K562 (cell line): ENCODE measurements at regions not wholly inside any gene's neighbourhood (a gene's known extent, or its start where the extent isn't known, plus 50 kb on each side); places are given as distances from the start of the nearest gene placed in this dataset.

Experiments
- ATAC-seq: fragments of 200-7000 bp; cut with Tn5 transposase; 3 replicates; pipeline ENCODE4 v1.9.1; 2020; ENCODE audit warnings: moderate library complexity
- BruUV-seq: library from RNA; stranded (reverse); fragments of 400-500 nt; replicated peaks from 2 replicates; lab custom pipeline; 2021; lab: Mats Ljungman, UMichigan
- CTCF ChIA-PET: fragments of 300-600 bp; formaldehyde crosslinking; extraction: SDS; loops from one replicate; lab custom pipeline; 2021; ENCODE audit warnings: low intra/inter-chr PET ratio; lab: Yijun Ruan, JAX
- POLR2A ChIA-PET: fragments of 300-600, 350-650 bp; sonication (Branson Sonifier 250); formaldehyde crosslinking; extraction: SDS; loops from one replicate; lab custom pipeline; 2021; ENCODE audit warnings: antibody characterized with exemption, inconsistent platforms; lab: Yijun Ruan, JAX
- DNase-seq, 4 experiments: peaks; one replicate each; pipeline versions ENCODE4 v3.0.0 to v3.0.0-alpha.2; 2011 to 2018; ENCODE audit warnings: low spot score in 3 of 4, mixed read lengths in 3 of 4; ENCODE audit errors: extremely low read depth in 1 of 4
- FAIRE-seq: peaks from 2 replicates; lab custom pipeline; 2011; peaks lifted over from hg19 to GRCh38; lab: Jason Lieb, UNC
- H2AFZ ChIP-seq: 2 replicates; pipeline ENCODE4 v1.6.0; 2011; ENCODE audit warnings: low read depth, low read length, control low read depth, inconsistent platforms
- H3K27ac ChIP-seq: fragments of 200-600 bp; 3 replicates; pipeline ENCODE4 v1.8.0; 2011; ENCODE audit warnings: low read depth, mild to moderate bottlenecking, control low read depth, inconsistent platforms, low read length, moderate library complexity, mixed read lengths; ENCODE audit errors: extremely low read depth
- H3K27me3 ChIP-seq, 2 experiments: fragments of 300-600 bp in 1 of 2; 2 replicates in 1 of 2; 3 replicates in 1 of 2; pipeline versions ENCODE4 v1.6.0 to v1.8.0; 2011; ENCODE audit warnings: inconsistent platforms in 2 of 2, low read length in 2 of 2, mild to moderate bottlenecking in 1 of 2, mixed read lengths in 1 of 2, moderate library complexity in 1 of 2; ENCODE audit not compliant: control insufficient read depth in 2 of 2, insufficient read depth in 2 of 2
- H3K36me3 ChIP-seq: fragments of 300-600 bp; 3 replicates; pipeline ENCODE4 v1.8.0; 2011; ENCODE audit warnings: mild to moderate bottlenecking, low read length, inconsistent platforms; ENCODE audit not compliant: control insufficient read depth, insufficient read depth
- H3K4me1 ChIP-seq, 2 experiments: fragments of 200-600 bp in 1 of 2; replicated peaks in 1 of 2; 2 replicates in 1 of 2; 3 replicates in 1 of 2; pipeline versions ENCODE4 v1.5.1 to v1.8.0; 2011; ENCODE audit warnings: inconsistent platforms in 2 of 2, low read length in 2 of 2, mild to moderate bottlenecking in 1 of 2, mixed read lengths in 1 of 2, moderate library complexity in 1 of 2; ENCODE audit not compliant: control insufficient read depth in 2 of 2, insufficient read depth in 2 of 2
- H3K4me2 ChIP-seq: 2 replicates; pipeline ENCODE4 v1.6.1; 2011; ENCODE audit warnings: low read length, control low read depth, inconsistent platforms, mixed read lengths; ENCODE audit not compliant: insufficient read depth
- H3K4me3 ChIP-seq: fragments of 200-600 bp; sonication (generic), shearing (Covaris generic); 2 replicates; pipeline ENCODE4 v1.5.1; 2016; ENCODE audit warnings: control low read depth, inconsistent platforms
- H3K79me2 ChIP-seq: fragments of 200-600 bp; 3 replicates; pipeline ENCODE4 v1.8.0; 2011; ENCODE audit warnings: low read length, inconsistent platforms; ENCODE audit not compliant: control insufficient read depth, insufficient read depth
- H3K9ac ChIP-seq, 2 experiments: 2 replicates each; pipeline versions ENCODE4 v1.6.0 to v1.6.1; 2011; ENCODE audit warnings: low read depth in 2 of 2, low read length in 2 of 2, control low read depth in 1 of 2, inconsistent platforms in 1 of 2, mild to moderate bottlenecking in 1 of 2, mixed read lengths in 1 of 2; ENCODE audit not compliant: insufficient read depth in 1 of 2
- H3K9me1 ChIP-seq: one replicate; pipeline ENCODE4 v1.6.0; 2011; ENCODE audit warnings: inconsistent platforms, mild to moderate bottlenecking, low read length, moderate library complexity; ENCODE audit not compliant: control insufficient read depth, insufficient read depth
- H3K9me3 ChIP-seq: replicated peaks from 2 replicates; pipeline ENCODE4 v1.5.1; 2011; ENCODE audit warnings: low read depth, low read length, inconsistent platforms; ENCODE audit not compliant: control insufficient read depth, insufficient read depth
- H4K20me1 ChIP-seq: replicated peaks from 2 replicates; pipeline ENCODE4 v1.6.1; 2011; ENCODE audit warnings: low read length, inconsistent platforms, mixed read lengths; ENCODE audit not compliant: control insufficient read depth, insufficient read depth
- BRCA1 ChIP-seq, 2 experiments: fragments of 450-650 bp in 1 of 2; sonication (generic) in 1 of 2; formaldehyde crosslinking in 1 of 2; IDR thresholded peaks; 2 replicates each; pipeline versions ENCODE4 v1.5.0 to v1.6.1; 2017 to 2020; ENCODE audit warnings: mild to moderate bottlenecking in 1 of 2, missing genetic modification reagents in 1 of 2
- CBX2 ChIP-seq: fragments of 200-600 bp; sonication (generic); IDR thresholded peaks from one replicate; pipeline ENCODE4 v1.6.1; 2012; ENCODE audit warnings: mild to moderate bottlenecking, low read length, inconsistent platforms; ENCODE audit not compliant: insufficient read depth, poor library complexity, severe bottlenecking
- FOXJ3 ChIP-seq: sonication (generic); formaldehyde crosslinking; IDR thresholded peaks from 2 replicates; pipeline ENCODE4 v1.4.0; 2020; ENCODE audit warnings: mild to moderate bottlenecking, missing genetic modification reagents
- KAT7 ChIP-seq: sonication (generic); formaldehyde crosslinking; IDR thresholded peaks from 2 replicates; pipeline ENCODE4 v1.8.0; 2022; ENCODE audit warnings: missing genetic modification reagents, mild to moderate bottlenecking, borderline replicate concordance
- NFIC ChIP-seq: fragments of 450-650 bp; IDR thresholded peaks from 2 replicates; pipeline ENCODE4 v1.6.1; 2017; ENCODE audit warnings: mild to moderate bottlenecking, inconsistent platforms
- ZBED1 ChIP-seq: IDR thresholded peaks from 2 replicates; pipeline ENCODE4 v1.6.1; 2014
- WGBS: fragments of 100-300 bp; shearing (Covaris generic); methylation state at CpG from one replicate; pipeline ENCODE4 v1.1.6; 2016; ENCODE audit warnings: low coverage, mixed read lengths; ENCODE audit not compliant: insufficient coverage; ENCODE audit errors: missing lambda C conversion rate; 5-methylcytosine and 5-hydroxymethylcytosine counted together
- in situ Hi-C: fragments of 300-500 bp; cut with MboI; formaldehyde crosslinking; loops from 4 replicates; pipeline ENCODE4 v1.15.0; 2018; ENCODE audit warnings: inconsistent platforms, mixed read lengths
- intact Hi-C: fragments of 100-400 bp; cut with micrococcal nuclease; formaldehyde crosslinking; loops from 2 replicates; pipeline ENCODE4 v1.14.2; 2022

- intact Hi-C loops (no loop called here), in situ Hi-C loops (no loop called here)
- ChIA-PET POLR2A (no interaction called here), CTCF (no interaction called here)
- TF ChIP-seq BRCA1 (IDR thresholded peaks at IDR 0.05) (no peak), BRCA1 (CRISPR knock-in tag; IDR thresholded peaks at IDR 0.05) (no peak), NFIC (peak; percentile 24; the same call in 1 of the 2 replicates)
- ATAC-seq (no peak), FAIRE-seq (no peak), DNase-seq (no peak)
- 4% methylated on average over 4 of the region's 4 CpGs for WGBS
- Histone ChIP-seq H2AFZ (no peak overlapping the region), H4K20me1 (no peaks in the 10 kb centered on the region), H3K9me3 (no peaks in the 10 kb centered on the region), H3K4me2 (no peak overlapping the region), H3K27me3 (no peaks in the 10 kb centered on the region), H3K36me3 (no peaks in the 10 kb centered on the region), H3K9ac (no peak overlapping the region), H3K79me2 (no peaks in the 10 kb centered on the region), H3K4me3 (no peak overlapping the region), H3K4me1 (no peaks in the 10 kb centered on the region), H3K27ac (no peak overlapping the region), H3K9me1 (no peaks in the 10 kb centered on the region)
- no TSS peak for BruUV-seq
These were observed 362.0 kb downstream of the ZPLD1 start for GRCh38 chr3:102796804-102797203.

GRCh38 chr3:102802819-102803420 is 368.1 kb downstream of the ZPLD1 start:
- no peaks in the 10 kb centered on the region for H4K20me1 ChIP-seq
- H3K9me3 ChIP-seq: no peaks in the 10 kb centered on the region
- no peaks in the 10 kb centered on the region for H3K4me1 ChIP-seq
- ChIA-PET CTCF (no interaction called here), POLR2A (no interaction called here)
- no peaks in the 10 kb centered on the region for H3K79me2 ChIP-seq
- H3K4me2 ChIP-seq: no peak overlapping the region
- intact Hi-C loops: no loop called here
- DNase-seq: no peak
- no peak for ATAC-seq
- H3K36me3 ChIP-seq: no peaks in the 10 kb centered on the region
- H3K9me1 ChIP-seq: no peaks in the 10 kb centered on the region
- no peak overlapping the region for H3K9ac ChIP-seq
- FAIRE-seq: no peak
- in situ Hi-C loops: no loop called here
- no peak overlapping the region for H3K27ac ChIP-seq
- no peaks in the 10 kb centered on the region for H3K27me3 ChIP-seq
- 14% methylated on average over 1 of the region's 1 CpG for WGBS
- H3K4me3 ChIP-seq: no peak overlapping the region
- H2AFZ ChIP-seq: no peak overlapping the region
- no peak for TF ChIP-seq CBX2
- TF ChIP-seq FOXJ3 (CRISPR knock-in tag): no peak
- TF ChIP-seq KAT7: no peak
- TF ChIP-seq ZBED1: no peak
- no TSS peak for BruUV-seq
